GM04504 (cell line): ENCODE measurements at regions not wholly inside any gene's neighbourhood (a gene's known extent, or its start where the extent isn't known, plus 50 kb on each side); places are given as distances from the start of the nearest gene placed in this dataset.
A peak's percentile ranks its signal among the peaks of the same experiment; 100 is the strongest.

Experiments
- DNase-seq: peaks from one replicate; pipeline ENCODE4 v3.0.0-alpha.2; 2012; ENCODE audit warnings: low read depth

DNA sequence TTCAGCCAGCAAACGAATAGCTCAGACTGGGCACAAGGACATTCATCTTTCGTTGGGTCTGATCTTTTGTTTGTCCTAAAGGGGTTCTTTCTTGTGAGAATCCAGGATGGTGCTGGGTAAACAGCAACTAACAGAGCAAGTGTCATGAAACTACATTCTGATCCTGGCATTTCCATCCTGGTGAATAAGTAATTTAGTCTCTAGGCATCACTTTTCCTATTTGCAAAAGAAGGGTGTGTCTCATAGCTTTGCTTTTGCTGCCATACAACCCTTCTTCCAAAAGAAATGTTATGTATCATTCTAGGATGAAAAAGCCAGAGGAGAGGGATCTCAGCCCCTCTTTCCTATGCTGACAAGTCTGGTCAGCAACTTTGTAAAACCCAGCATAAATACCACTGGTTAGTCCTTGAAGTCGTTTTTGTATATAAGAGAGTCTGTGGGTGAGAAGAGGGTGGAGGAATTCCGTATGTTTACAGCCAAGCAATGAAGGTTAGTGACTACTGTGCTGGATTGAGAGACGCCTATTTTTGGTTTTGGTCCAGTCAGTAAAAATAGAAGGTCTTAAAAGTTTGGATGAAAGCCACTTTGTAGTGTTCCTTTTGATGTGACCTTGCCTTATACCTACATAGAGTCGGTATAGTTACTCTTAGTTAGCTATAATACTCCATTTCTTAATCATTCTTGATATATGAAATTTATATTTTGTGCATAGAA is 88.4 kb upstream of the SLC25A13 start:
- no peak for DNase-seq

- DNase-seq = no peak
These were observed 87.0 kb upstream of the SLC25A13 start for GRCh38 chr7:96408881-96409280.

DNA sequence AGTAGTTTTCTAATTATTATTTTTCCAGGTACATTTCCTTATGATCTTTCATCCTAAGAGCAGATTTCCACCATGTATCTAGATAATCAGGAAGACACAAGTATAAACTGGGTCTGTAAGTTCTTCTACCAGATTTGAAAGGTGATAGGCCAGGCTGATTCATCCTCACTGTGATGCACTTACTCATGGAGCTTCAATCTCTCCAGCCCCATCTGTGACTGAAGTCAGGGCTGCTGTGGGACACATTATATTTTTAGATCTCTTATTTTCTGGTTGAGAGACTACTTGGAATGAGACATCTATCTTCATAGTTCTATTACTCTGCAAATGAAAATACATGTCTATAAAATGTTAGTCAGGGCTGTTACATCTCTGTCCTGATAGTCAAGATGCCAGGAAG is 85.5 kb upstream of the SLC25A13 start:
- no peak for DNase-seq

DNA sequence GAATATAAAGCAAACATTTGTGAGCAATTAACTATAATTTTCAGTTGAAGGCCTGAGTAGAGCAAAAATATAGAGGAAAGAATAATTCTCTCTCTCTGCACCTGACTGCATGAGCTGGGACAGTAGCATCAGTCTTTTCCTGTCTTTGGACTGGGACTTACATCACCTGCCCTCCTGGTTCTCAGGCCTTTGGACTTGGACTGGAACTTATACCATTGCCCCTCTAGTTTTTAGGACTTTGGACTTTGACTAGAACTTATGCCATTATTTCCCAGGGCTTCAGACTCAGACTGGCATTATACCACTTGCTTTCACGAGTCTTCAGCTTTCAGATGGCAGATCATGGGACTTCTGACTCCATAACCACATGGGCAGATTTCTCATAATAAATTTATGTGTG is 81.0 kb upstream of the SLC25A13 start:
- no peak for DNase-seq

DNA sequence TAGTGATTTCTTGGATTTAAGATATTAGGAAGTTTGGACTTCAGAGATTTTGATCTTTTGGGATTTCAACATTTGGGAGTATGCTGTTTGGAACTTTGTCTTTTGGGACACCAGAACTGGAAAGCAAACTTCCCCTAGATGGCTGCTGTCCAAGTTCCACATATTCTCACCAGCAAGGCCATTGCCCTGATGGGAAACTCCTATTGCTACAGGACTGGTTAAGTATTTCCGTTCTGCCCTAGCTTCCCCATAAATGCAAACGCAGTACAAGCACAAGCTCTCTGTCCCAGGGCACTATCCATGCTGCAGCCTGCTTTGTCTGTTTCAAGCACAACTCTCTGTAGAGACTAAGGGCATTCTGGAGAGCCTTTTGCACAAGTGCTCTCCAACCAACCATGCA is 79.3 kb upstream of the SLC25A13 start:
- DNase-seq = no peak

- no peak for DNase-seq
These were observed 78.6 kb upstream of the SLC25A13 start for GRCh38 chr7:96400518-96400917.

DNA sequence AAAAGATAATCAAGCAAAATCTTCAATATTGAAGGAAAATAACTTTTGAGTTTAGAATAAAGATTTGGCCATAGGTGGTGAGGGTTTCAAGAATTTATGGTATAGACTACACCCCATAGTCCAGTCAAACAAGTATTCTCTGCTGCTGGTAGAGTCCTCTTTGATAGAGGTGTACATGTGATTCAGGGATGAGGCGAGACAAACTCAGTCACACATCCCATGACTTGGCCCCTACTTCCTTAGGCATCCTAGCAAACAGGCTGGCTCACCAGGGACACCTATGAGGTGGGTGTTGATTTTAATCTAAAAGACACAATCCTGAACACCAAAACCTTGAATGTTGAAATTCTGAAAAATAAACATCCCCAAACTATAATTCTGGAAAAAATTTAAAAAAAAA is 78.1 kb upstream of the SLC25A13 start:
- no peak for DNase-seq

DNA sequence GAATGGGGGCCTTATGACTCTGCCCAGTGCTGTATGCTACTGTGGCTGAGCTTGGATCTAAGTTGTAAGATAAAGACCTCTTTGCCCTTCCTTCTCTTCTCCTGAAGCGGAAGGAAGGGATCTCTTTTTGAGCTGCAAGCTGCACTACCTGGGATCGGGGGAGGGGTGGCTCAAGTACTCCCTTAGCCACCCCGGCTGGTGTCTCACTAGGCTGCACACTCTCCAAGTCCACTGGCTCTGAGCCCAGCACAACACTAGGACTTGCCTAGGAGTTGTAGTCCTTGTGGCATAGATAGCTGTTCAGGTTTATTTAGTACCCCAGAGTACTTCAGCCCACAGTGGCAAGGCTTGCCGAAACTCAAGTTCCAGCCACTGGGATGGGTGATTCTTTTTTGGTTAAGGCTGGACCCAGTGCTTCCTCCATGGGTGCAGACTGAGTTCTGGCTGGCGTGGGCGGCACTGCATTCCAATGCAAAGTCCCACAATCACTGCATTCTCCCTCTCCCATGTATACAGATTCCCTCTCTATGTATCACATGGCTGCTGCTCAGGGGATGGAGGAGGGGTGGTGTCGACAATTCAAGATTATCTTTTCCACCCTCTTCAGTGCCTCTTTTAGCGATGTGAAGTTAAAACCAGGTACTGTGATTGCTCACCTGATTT is 76.2 kb upstream of the SLC25A13 start:
- DNase-seq = no peak

GRCh38 chr7:96388620-96389383 is 66.9 kb upstream of the SLC25A13 start:
- peak; percentile 41 for DNase-seq

GRCh38 chr7:96388166-96388565 is 66.3 kb upstream of the SLC25A13 start:
- DNase-seq = no peak

DNA sequence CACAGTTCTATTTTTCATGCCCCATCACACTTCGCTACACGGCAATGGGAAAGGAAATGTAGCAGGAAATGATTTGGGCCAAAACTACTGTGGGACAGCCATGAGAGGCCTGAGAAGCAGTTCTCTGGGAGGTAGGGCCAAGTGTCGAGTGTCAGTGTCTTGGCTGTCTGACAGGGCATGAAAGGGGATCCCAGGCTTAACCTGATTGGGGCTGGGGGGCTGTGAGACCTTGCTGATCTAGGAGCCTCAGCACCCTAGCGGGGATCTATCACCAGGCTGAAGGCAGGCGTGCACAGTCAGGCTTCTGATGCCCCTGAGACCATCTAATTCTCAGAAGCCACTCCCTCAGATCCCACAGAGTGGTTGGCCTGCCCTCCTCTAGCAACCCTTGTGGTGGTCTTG is 58.2 kb upstream of the SLC25A13 start:
- no peak for DNase-seq

- DNase-seq = no peak
These were observed 55.5 kb upstream of the SLC25A13 start for GRCh38 chr7:96377399-96377798.
